GM18507 (cell line): ENCODE measurements at regions not wholly inside any gene's neighbourhood (a gene's known extent, or its start where the extent isn't known, plus 50 kb on each side); places are given as distances from the start of the nearest gene placed in this dataset.

Source experiments
- DNase-seq: peaks from one replicate; pipeline ENCODE4 v3.0.0; 2011; ENCODE audit warnings: low read depth; ENCODE audit not compliant: insufficient read length; ENCODE audit errors: extremely low spot score
- FAIRE-seq: peaks from 2 replicates; lab custom pipeline; 2011; peaks lifted over from hg19 to GRCh38; lab: Jason Lieb, UNC

DNA sequence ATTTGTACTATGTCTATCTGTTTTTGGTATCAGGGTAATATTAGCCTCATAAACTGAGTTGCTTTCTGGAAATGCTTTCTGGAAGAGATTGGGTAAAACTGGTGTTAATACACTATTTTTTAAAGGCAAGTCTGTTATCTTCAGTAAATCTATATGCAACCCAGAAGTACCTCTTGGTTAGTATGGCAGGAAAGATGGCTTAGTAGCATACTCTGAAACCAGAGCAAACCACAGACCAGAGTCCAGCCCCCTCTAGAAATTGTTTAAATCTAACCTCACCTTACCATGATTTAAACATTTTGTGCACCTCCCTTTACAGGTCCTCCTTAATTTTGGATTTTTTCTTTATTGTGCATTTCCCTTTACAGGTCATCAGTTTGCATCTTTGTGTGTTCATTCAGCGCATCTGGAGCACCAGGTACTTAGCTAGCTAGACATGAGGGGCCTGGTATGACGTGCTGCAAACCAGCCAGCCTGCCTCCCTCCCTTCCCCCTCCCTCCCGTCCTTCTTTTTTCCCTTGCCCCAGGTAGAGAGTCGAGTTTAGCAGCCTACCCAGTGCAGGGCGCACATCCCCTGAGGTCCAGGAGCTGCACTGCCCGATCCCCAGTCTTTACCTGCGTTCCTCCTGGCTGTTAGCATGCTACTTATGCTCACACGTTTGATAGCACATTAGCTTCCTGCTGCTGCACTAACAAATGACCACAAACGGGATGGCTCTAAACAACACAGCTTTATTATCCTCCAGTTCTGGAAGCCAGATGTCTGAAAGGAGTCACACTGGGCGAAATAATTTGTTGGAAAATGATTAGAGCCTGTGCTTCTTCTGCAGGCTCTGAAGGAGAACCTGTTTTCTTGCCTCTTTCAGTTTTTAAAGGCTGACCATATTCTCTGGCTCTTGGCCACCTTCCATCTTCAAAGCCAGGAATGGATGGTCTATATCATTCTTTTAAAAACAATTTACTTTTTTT, 299.9 kb upstream of the HABP2 start:
- DNase-seq (no peak), FAIRE-seq (no peak)

DNA sequence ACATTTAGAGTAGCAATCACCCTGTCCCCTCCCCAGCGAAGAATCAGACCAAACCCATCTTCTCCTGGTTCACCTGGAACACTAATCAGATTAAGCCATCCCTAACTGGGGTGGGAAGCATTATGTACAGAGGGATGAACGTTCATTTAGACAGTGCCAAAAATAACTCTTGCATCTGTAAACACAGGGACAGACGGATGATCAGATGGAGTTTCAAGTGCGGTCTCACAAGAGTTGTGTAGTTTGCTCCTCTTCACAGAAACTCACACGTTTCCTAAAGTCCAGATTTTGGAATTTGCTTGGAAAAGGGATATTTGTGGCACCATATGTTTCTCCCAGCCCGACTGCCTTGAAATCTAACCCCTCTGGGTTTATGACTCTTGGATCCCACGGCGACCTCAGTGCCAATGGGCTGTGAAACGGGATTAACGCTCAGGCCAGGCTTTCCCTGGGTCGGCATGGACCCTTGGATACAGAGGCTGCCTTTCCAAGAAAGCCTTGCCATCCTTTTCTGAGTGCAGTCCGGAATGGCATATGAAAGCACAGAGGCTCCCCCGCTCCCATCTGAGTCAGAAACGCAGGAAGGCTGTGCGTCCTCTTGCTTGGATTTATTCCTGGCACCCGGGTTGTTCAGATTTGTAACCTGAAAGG, 293.2 kb upstream of the HABP2 start:
- FAIRE-seq (no peak), DNase-seq (no peak)

GRCh38 chr10:113261161-113261560, 291.7 kb upstream of the HABP2 start:
- no peak for FAIRE-seq
- DNase-seq: no peak

GRCh38 chr10:113261611-113262091, 291.2 kb upstream of the HABP2 start:
- DNase-seq (no peak), FAIRE-seq (no peak)

- DNase-seq: no peak
- FAIRE-seq: no peak
Measured at GRCh38 chr10:113263056-113263455, 289.8 kb upstream of the HABP2 start.

DNA sequence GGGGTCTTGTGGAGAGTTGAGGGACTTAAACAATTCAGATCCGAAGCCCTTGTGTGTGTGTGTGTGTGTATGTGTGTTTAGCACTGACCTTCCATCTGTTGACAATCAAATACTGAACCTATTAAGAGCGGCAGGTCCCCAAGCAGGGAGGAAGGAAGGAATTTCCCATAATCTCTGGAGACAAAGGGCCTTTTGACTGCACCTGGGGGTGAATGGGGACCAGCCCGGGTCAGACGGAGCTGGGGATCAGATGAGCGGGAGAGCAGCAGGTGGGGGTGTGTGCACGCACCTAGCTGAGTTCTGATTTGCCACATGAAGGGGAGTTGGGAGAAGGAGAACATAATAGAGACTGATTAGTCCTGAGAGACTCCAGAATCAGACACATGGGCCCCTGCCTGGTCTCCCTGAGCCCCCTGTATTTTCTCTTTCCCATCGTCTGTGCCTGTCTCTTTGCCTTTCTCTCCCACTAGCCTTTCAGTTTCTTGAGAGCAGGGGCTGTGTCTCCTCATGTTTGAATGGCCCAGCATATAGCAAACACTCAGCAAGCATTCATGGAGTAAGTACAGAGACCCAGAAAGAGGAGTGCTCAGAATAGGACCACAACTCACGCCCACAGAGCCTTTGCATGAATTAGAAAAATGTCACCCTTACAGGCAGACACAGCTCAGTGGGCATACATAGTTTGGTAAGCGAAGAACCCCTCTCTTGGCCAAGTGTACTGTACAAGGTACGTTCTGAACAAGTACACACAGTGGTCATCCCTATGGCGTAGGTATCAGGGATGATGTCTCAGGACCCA, 288.3 kb upstream of the HABP2 start:
- FAIRE-seq (no peak), DNase-seq (no peak)

DNA sequence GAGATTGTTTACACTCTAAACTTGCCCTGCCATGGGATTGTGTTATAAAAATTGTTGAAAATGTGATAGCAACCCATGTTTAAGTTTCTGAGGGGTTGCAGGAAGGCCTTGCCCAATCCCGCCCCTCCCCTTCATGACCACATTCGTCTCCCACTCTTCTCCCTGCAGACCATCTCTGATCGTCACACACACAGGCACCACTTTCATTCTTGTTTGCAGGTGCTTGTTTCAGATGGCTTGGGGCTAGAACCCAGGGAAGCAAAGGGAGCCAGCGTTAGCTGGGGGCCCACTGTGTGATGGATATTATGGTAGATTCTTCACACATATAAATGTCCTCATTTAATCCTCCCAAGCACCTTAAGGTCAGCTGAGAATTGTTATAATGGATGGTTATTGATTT, 286.7 kb upstream of the HABP2 start:
- no peak for FAIRE-seq

DNA sequence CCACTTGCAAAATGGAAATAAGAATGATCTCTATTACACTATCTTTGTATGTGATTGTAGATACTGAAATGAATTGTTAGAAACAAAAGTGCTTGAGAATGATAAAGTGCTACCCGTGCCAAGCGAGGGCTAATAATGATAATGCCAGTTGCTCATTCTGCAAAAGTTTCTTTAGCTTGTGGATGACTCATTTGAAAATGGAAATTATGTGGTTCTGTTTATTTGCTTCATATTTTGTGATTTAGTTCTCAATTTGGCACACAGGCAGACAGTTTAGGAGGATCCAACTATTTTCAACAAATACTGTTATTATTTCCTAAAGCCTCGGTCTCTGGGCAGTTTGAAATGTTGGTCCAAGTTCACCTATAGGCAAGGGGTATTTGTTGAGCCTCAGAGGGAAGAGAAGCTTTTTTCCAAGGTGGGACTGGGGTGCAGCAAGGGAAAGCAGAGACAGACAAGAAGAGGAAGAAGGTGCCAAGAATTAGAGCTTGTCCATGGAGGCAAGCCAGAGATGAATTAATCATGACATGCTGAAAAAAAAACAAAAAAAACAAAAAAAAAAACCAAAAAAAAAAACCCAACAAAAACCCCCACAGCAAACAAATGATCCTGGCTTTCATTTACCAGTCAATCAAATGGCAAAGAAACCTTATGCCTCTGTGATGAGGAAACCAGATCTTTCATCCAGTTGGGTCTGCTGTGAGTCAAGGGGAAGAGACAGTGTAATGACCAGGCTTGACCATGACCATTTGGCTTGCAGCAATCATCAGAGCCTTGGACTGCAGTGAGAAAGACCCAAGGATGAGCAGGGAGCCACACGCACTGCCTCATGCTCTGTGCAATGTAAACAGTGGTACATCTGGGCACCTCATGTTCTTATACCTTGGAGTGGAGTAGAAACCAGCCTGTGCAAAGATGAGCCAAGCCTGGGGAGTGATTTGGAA, 285.0 kb upstream of the HABP2 start:
- no peak for DNase-seq
- FAIRE-seq: no peak

More for the DNA sequence above, 286.7 kb upstream of the HABP2 start:
- no peak for DNase-seq

- FAIRE-seq: no peak
- no peak for DNase-seq
Measured at GRCh38 chr10:113269333-113269732, 283.5 kb upstream of the HABP2 start.

- DNase-seq (no peak), FAIRE-seq (no peak)
Measured at GRCh38 chr10:113272511-113272910, 280.3 kb upstream of the HABP2 start.

DNA sequence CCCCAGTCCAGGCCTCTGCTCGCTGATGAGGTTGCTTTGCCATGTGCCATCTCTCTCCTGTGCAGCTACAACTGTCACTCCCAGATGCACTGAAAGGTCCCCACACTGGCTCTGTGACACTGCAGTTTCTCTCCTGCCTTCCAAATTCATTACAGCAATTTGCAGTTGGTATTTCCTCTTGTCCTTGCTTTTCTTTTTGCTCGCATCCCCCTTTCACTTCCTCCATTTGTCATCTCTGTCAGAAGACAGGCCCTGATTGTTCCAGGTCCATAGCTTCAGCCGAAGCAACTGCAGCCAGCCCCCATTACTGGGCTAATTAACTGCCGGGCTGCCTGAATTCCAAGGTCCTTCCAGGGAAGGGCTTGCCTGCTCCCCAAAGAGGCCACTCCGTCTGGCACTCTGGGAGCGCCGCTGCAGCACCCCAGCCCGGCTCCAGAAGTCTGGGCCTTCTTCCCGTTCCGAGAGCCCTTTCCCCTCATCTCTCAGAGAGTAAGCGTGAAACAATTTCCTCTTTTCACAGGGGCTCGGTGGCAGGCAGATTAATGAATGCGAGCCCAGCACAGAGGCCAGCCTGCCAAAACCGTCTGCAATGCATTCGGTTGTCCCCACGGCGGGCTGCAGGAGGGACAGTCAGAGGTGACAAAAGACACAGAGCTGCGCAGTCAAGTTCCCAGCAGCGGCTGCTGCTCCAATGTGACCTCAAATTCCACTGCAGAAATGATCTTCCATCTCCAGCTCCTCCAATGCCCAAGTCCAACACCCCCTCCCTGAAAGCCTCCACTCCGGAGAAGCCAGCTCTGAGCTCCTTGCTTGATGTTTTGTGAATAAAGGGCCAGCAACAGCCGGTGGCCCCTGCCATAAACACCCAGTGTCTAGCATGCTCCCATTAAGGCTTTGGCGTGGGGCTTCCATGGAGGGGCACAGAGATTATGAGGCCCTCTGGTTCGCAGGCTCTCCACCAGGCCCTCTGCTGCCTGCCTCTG, 279.4 kb upstream of the HABP2 start:
- FAIRE-seq (no peak), DNase-seq (no peak)

DNA sequence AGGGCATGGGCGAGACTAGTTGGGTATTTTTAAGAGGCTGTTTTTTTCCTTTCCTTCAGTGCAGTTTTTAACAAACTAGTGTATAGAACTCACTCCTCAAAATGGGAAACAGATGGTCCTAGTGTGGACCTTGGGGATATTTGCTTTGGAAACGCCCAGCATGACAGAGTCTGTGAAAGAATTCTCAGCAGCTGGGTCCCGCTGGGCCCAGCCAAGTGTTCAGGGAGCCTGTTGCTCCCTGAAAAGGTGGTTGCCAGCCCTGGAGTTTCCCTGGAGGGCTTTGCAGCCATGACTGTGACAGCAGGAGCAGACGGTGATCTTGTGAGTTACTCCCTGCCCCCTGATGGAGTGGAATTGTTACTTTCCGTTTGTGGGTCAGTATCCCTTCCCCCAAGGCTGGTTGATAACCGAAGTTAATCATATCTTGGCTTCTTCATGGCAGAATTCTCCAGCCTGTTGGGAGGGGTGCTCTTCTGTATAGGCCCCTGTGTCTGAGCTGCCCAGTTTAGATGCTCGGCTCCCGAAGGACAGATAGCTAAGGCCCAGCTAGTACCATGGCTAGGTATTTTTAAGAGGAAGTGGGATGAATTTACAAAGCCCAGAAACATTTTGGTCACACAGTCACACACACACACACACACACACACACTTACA, 278.6 kb upstream of the HABP2 start:
- no peak for FAIRE-seq
- no peak for DNase-seq

DNA sequence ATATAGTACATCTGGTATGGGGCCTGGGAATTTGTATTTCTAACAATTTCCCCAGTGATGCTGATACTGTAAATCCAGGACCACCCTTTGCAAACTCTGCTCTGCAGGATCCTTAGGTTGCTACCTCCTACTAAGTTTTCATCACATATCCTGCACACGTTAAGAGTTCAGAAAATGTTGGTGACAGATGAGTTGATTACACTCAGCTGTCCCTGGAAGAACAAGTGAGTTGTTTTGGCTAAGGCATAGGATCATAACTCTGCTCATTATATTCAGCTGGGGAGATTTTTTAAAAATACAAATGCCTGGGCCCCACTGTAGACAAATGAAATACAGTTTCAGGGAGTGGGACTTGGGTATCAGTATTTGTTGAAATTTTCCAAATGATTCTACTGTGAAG, 274.6 kb upstream of the HABP2 start:
- DNase-seq (no peak), FAIRE-seq (no peak)

GRCh38 chr10:113278664-113279063, 274.2 kb upstream of the HABP2 start:
- FAIRE-seq: no peak
- no peak for DNase-seq

GRCh38 chr10:113279262-113279661, 273.6 kb upstream of the HABP2 start:
- FAIRE-seq: no peak

DNA sequence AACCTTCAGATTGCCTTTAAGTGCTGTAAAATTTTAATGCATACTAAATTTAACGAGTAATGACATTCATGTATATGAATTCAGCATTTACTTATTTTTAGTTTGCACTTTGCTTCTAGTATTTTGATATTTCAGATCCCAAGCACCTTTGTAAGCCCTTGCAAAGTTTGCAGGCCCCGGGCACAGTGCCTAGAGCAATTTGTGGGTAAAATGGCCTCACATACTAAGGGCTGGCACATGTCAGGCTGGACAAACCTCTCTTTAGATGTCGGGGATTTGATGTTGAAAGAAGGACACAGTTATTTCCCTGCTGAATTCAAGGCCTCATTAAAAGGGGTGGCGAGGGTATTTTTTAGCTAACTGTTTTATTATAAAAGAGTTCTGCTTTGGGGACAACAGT, 270.3 kb upstream of the HABP2 start:
- no peak for FAIRE-seq

More at GRCh38 chr10:113279262-113279661, 273.6 kb upstream of the HABP2 start:
- no peak for DNase-seq

DNA sequence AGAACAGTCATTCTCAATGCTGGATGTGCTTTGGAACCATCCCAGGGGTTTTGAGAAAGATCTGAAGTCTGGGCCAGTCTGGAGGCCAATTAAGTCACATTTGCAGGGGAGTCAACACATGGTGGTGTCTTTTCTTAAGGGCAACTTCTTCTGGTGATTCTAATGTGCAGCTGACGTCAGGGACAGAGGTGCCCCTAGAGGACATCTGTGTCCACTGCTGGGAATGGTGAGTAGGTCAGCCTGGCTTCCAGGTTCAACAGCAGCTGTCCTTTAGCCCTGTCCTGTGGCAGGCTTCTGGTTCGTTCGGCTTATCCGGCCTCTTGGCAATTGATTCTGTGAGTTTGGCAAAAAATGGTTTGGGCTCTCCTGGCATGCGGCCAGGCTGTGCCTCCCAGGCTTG, 269.7 kb upstream of the HABP2 start:
- DNase-seq (no peak), FAIRE-seq (no peak)

More for the DNA sequence above, 270.3 kb upstream of the HABP2 start:
- DNase-seq: no peak
